Renal cortex interstitium (tissue), 11 donors: ENCODE measurements at regions not wholly inside any gene's neighbourhood (a gene's known extent, or its start where the extent isn't known, plus 50 kb on each side); places are given as distances from the start of the nearest gene placed in this dataset.

Source experiments
- DNase-seq, 11 donors: peaks; one replicate each; pipeline ENCODE4 v3.0.0-alpha.2; 2013; ENCODE audit warnings: low read depth in 9 of 11, low spot score in 4 of 11; ENCODE audit errors: extremely low read depth in 1 of 11

- DNase-seq, result no peak
These were observed 497.8 kb downstream of the HS3ST4 start for GRCh38 chr16:26189536-26189935.

- no peak for DNase-seq
These were observed 502.8 kb downstream of the HS3ST4 start for GRCh38 chr16:26194526-26194925.

GRCh38 chr16:26195225-26195624, 503.5 kb downstream of the HS3ST4 start:
- DNase-seq, result peak in 4 of 11 donors; percentile 13 to 41 (median 32)

GRCh38 chr16:26196310-26196709, 504.6 kb downstream of the HS3ST4 start:
- DNase-seq, result no peak

GRCh38 chr16:26196802-26197201, 505.0 kb downstream of the HS3ST4 start:
- no peak for DNase-seq

- DNase-seq, result no peak
These were observed 505.9 kb downstream of the HS3ST4 start for GRCh38 chr16:26197707-26198106.

GRCh38 chr16:26198221-26198620, 506.5 kb downstream of the HS3ST4 start:
- DNase-seq, result no peak

GRCh38 chr16:26204138-26204537, 512.4 kb downstream of the HS3ST4 start:
- no peak for DNase-seq

GRCh38 chr16:26211542-26211941, 519.8 kb downstream of the HS3ST4 start:
- DNase-seq, result no peak

- DNase-seq, result no peak
These were observed 520.8 kb downstream of the HS3ST4 start for GRCh38 chr16:26212599-26212998.

- no peak for DNase-seq
These were observed 522.9 kb downstream of the HS3ST4 start for GRCh38 chr16:26214581-26215174.

GRCh38 chr16:26220894-26221293, 529.1 kb downstream of the HS3ST4 start:
- DNase-seq, result no peak

- no peak for DNase-seq
These were observed 539.9 kb downstream of the HS3ST4 start for GRCh38 chr16:26231647-26232046.

GRCh38 chr16:26240807-26241206, 549.0 kb downstream of the HS3ST4 start:
- DNase-seq, result no peak

GRCh38 chr16:26247063-26247462, 555.3 kb downstream of the HS3ST4 start:
- DNase-seq, result no peak

GRCh38 chr16:26252598-26252997, 560.8 kb downstream of the HS3ST4 start:
- DNase-seq, result no peak

GRCh38 chr16:26261621-26262020, 569.9 kb downstream of the HS3ST4 start:
- no peak for DNase-seq

- DNase-seq, result no peak
These were observed 571.6 kb downstream of the HS3ST4 start for GRCh38 chr16:26263406-26263805.

GRCh38 chr16:26267641-26268040, 575.9 kb downstream of the HS3ST4 start:
- no peak for DNase-seq

- no peak for DNase-seq
These were observed 577.9 kb downstream of the HS3ST4 start for GRCh38 chr16:26269673-26270072.

- no peak for DNase-seq
These were observed 581.8 kb downstream of the HS3ST4 start for GRCh38 chr16:26273607-26274006.
